ENCODE measurements at regions not wholly inside any gene's neighbourhood (a gene's known extent, or its start where the extent isn't known, plus 50 kb on each side); places are given as distances from the start of the nearest gene placed in this dataset.
A peak's percentile ranks its signal among the peaks of the same experiment; 100 is the strongest.

GRCh38 chrX:69229436-69229835 is 64.2 kb upstream of the PJA1 start:
- H3K27ac ChIP-seq (ENCODE audit: low read length), result no peak overlapping the region
- no peak overlapping the region for H3K9ac ChIP-seq (ENCODE audit: low read length)
- no peak overlapping the region for H3K4me3 ChIP-seq (ENCODE audit: low read length)
- H3K4me2 ChIP-seq (ENCODE audit: low read depth, low read length, poor library complexity, severe bottlenecking), result no peak overlapping the region
- H3K27me3 ChIP-seq (ENCODE audit: low read length), result no peaks in the 10 kb centered on the region
- DNase-seq, result no peak
- no peaks in the 10 kb centered on the region for H3K4me1 ChIP-seq (ENCODE audit: low read length)
- H3K36me3 ChIP-seq (ENCODE audit: insufficient read depth, low read length), result no peaks in the 10 kb centered on the region
- no peak overlapping the region for H2AFZ ChIP-seq (ENCODE audit: low read length)
- no peaks in the 10 kb centered on the region for H3K9me2 ChIP-seq (replicated peaks; ENCODE audit: insufficient read depth, low read length)
- no peaks in the 10 kb centered on the region for H4K20me1 ChIP-seq (ENCODE audit: insufficient read depth, low read depth, low read length)
- H3K79me2 ChIP-seq (ENCODE audit: low read length), result no peaks in the 10 kb centered on the region
- H3K9me3 ChIP-seq (ENCODE audit: low read length), result no peaks in the 10 kb centered on the region

DNA sequence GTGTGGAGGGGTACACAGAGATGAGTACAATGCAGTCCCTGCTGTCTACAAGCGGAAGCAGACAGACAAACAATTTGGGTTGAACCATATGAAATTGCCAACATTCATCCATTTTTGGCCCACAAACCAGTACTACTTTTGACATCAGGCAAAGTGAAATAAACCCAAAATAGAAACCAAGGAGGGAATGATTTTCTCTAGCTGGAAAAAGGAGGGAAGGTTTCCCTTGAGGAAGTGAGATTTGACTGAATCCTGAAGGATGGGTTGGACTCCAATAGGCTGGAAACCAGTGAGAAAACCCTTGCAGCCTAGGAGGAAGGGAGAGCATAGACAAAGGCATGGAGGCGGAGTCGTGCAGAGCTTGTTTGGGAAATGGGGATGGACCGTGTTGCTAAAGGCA is 63.5 kb upstream of the PJA1 start:
- H3K4me3 ChIP-seq (ENCODE audit: low read length), result no peak overlapping the region
- no peaks in the 10 kb centered on the region for H3K27me3 ChIP-seq (ENCODE audit: low read length)
- no peaks in the 10 kb centered on the region for H3K9me2 ChIP-seq (replicated peaks; ENCODE audit: insufficient read depth, low read length)
- H3K79me2 ChIP-seq (ENCODE audit: low read length), result no peaks in the 10 kb centered on the region
- H3K36me3 ChIP-seq (ENCODE audit: insufficient read depth, low read length), result no peaks in the 10 kb centered on the region
- no peaks in the 10 kb centered on the region for H3K9me3 ChIP-seq (ENCODE audit: low read length)
- no peak overlapping the region for H3K27ac ChIP-seq (ENCODE audit: low read length)
- H3K4me2 ChIP-seq (ENCODE audit: low read depth, low read length, poor library complexity, severe bottlenecking), result no peak overlapping the region
- H2AFZ ChIP-seq (ENCODE audit: low read length), result no peak overlapping the region
- H3K9ac ChIP-seq (ENCODE audit: low read length), result no peak overlapping the region
- H4K20me1 ChIP-seq (ENCODE audit: insufficient read depth, low read depth, low read length), result no peaks in the 10 kb centered on the region
- no peak for DNase-seq
- H3K4me1 ChIP-seq (ENCODE audit: low read length), result no peaks in the 10 kb centered on the region

DNA sequence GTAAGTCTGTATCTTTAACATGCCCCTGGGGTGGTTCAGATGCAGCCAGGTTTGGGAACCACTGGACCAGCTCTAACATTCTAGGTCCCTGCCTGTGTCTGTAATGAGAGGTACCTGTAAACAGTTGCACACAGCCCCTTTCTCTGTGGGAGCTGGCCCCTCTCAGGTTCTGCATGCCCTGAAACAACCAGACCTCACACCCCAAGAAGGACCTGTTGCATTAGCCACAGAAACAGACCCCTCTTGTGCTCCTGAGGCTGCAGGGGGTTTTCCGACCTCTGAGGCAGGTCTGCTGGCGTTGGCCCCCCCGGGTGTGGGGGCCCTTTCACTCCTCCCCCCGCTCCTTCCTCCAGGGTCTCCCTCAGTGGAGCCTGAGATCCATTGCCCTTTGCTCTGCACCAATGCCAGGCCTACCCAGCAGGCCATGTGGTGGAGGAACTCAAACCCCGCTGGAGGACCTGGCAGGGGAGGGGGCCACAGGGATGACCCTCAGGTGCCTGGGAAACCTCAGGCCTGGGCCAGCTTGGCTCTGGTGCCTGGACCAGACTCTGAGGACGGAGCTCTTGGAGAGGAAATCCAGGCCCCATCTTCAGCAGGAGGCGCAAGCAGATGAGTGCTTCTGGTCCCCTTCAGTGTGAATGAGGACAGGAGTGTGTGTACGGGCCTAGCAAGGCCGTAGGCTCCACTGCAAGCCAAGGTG is 61.4 kb upstream of the PJA1 start:
- Histone ChIP-seq H3K27ac (ENCODE audit: low read length) (no peak overlapping the region), H3K79me2 (ENCODE audit: low read length) (no peaks in the 10 kb centered on the region), H3K9ac (ENCODE audit: low read length) (no peak overlapping the region), H3K27me3 (ENCODE audit: low read length) (no peaks in the 10 kb centered on the region), H3K4me2 (ENCODE audit: low read depth, low read length, poor library complexity, severe bottlenecking) (no peak overlapping the region), H4K20me1 (ENCODE audit: insufficient read depth, low read depth, low read length) (no peaks in the 10 kb centered on the region), H3K36me3 (ENCODE audit: insufficient read depth, low read length) (no peaks in the 10 kb centered on the region), H2AFZ (ENCODE audit: low read length) (no peak overlapping the region), H3K9me3 (ENCODE audit: low read length) (no peaks in the 10 kb centered on the region), H3K9me2 (replicated peaks; ENCODE audit: insufficient read depth, low read length) (no peaks in the 10 kb centered on the region), H3K4me3 (ENCODE audit: low read length) (no peak overlapping the region), H3K4me1 (ENCODE audit: low read length) (no peaks in the 10 kb centered on the region)
- DNase-seq, result no peak

DNA sequence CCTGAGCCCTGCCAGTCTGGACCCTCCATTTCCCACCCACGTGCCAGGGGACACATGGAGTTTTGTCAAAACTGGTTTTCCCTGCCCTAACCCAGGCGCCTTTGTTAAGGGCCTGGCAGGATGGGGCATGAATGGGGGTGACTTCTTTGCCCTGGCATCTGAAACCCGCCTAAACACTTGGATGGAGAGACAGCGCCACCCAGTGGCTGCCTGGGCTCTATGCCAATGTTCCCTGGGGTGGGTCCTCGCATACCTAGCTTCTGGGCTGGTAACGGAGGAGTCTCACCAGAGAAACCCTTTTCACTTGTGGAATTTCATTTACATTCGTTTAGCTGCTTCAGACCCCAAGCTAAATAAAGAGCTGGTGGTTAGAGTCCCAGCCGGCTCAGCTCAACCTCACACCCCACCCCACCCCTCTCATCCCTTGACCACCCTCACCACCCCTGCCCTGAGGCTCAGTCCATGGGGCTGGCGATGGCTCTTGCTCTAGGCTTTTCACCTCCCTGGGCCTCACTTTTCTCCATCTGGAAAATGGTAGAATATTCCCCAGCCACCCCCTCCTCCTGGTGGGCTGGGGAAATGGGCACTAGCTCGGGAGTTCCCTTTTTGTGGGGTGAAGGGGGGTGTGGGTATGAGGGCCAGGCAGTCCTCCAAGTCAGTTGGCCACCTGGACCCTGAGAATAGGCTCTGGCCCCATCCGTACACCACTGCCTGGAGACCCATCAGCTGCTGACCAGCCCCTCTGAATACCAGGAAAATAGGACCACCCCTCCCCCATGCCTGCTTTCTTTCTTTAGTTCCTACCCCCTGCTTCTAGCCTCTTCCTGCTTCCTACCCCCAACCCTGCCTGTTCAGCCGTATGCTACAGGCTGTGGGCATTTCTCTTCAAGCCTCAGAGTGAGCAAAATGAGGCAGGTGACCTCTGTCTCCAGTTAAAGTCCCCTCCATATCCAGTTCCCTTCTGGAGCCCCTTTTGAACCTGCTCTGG is 57.1 kb upstream of the PJA1 start:
- Histone ChIP-seq H3K9ac (ENCODE audit: low read length) (no peak overlapping the region), H3K4me2 (ENCODE audit: low read depth, low read length, poor library complexity, severe bottlenecking) (no peak overlapping the region), H4K20me1 (ENCODE audit: insufficient read depth, low read depth, low read length) (no peaks in the 10 kb centered on the region), H3K4me1 (ENCODE audit: low read length) (no peaks in the 10 kb centered on the region), H3K9me3 (ENCODE audit: low read length) (no peaks in the 10 kb centered on the region), H2AFZ (ENCODE audit: low read length) (no peak overlapping the region), H3K4me3 (ENCODE audit: low read length) (no peak overlapping the region), H3K79me2 (ENCODE audit: low read length) (no peaks in the 10 kb centered on the region), H3K27ac (ENCODE audit: low read length) (no peak overlapping the region), H3K27me3 (ENCODE audit: low read length) (no peaks in the 10 kb centered on the region), H3K9me2 (replicated peaks; ENCODE audit: insufficient read depth, low read length) (no peaks in the 10 kb centered on the region), H3K36me3 (ENCODE audit: insufficient read depth, low read length) (no peaks in the 10 kb centered on the region)
- DNase-seq, result peak; percentile 91

DNA sequence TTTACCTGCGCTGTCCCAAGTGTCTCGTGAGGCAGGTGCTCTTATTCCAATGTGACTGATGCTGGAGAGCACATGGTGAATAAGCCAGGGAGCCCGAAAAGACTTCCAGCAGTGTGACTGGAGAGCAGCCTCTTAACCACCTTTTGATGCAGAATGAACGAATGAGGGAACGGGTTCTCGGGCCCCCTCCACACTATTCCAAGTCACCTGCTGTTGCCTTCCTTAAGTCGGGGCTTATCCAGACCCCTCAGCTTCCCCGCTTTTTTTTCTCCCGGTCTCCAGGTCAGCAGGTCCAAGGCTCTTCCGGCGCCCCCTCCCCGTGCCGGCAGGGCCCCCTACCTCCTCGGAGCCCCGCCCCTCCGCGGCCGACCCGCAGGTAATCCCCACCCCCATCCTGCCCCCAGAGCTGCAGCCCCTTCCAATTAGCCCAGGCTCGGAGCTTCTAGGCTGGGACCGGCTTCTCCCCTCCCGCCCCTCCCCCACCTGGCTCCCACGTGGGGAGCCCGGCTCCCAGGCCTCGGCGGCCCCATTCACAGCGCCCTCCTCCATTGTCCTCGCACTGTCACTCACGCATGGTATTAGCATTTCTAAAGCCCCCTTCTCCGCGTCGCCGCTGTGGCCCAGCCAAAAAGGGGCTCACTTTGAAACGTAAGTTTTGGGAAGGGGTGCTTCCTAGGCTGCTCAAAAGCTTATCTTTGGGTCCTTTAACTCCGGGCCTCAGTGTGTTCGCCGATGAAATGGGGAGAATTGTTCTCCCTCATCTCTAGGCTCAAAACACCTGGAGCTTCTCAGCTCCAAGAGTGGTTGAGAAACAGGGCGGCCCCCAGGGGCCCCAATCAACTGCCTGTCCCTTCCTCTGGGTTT is 56.2 kb upstream of the PJA1 start:
- no peaks in the 10 kb centered on the region for H3K4me1 ChIP-seq (ENCODE audit: low read length)
- DNase-seq, result no peak
- no peak overlapping the region for H3K4me3 ChIP-seq (ENCODE audit: low read length)
- H4K20me1 ChIP-seq (ENCODE audit: insufficient read depth, low read depth, low read length), result no peaks in the 10 kb centered on the region
- H3K36me3 ChIP-seq (ENCODE audit: insufficient read depth, low read length), result no peaks in the 10 kb centered on the region
- H3K9me3 ChIP-seq (ENCODE audit: low read length), result no peaks in the 10 kb centered on the region
- no peaks in the 10 kb centered on the region for H3K79me2 ChIP-seq (ENCODE audit: low read length)
- no peaks in the 10 kb centered on the region for H3K27me3 ChIP-seq (ENCODE audit: low read length)
- no peaks in the 10 kb centered on the region for H3K9me2 ChIP-seq (replicated peaks; ENCODE audit: insufficient read depth, low read length)
- no peak overlapping the region for H3K27ac ChIP-seq (ENCODE audit: low read length)
- no peak overlapping the region for H3K4me2 ChIP-seq (ENCODE audit: low read depth, low read length, poor library complexity, severe bottlenecking)
- H3K9ac ChIP-seq (ENCODE audit: low read length), result no peak overlapping the region
- H2AFZ ChIP-seq (ENCODE audit: low read length), result no peak overlapping the region

DNA sequence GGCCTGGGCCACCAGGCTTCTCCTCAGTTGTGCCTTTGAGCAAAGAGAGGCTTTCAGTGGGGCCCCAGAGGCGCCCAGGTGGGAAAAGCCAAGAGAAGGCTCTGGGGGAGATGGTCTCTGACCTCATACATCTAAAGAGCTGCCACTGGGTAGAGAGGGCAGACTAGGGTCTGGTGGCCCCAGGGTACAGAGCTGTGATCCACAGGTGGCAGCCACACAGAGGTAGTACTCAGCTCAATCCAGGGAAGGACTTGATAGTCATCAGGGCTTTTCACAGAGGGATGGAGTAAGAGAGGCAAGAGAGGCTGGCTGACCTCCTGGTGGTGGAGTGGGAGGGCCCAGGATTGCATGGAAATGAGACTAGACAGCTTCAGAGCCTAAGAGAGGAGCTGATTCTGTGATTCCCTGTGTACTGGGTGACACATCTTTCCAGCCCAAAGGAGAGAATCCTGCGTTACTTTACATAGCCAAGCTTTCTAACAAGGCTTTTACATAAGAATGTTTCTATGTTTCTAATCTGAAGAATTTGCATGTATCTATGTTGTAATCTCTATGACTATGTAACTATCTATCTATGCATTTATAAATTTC is 53.2 kb upstream of the PJA1 start:
- H3K27ac ChIP-seq (ENCODE audit: low read length), result no peak overlapping the region
- no peaks in the 10 kb centered on the region for H3K36me3 ChIP-seq (ENCODE audit: insufficient read depth, low read length)
- no peak overlapping the region for H3K4me3 ChIP-seq (ENCODE audit: low read length)
- H4K20me1 ChIP-seq (ENCODE audit: insufficient read depth, low read depth, low read length), result no peaks in the 10 kb centered on the region
- no peak for DNase-seq
- H3K4me2 ChIP-seq (ENCODE audit: low read depth, low read length, poor library complexity, severe bottlenecking), result no peak overlapping the region
- no peaks in the 10 kb centered on the region for H3K27me3 ChIP-seq (ENCODE audit: low read length)
- no peaks in the 10 kb centered on the region for H3K9me2 ChIP-seq (replicated peaks; ENCODE audit: insufficient read depth, low read length)
- H3K79me2 ChIP-seq (ENCODE audit: low read length), result no peaks in the 10 kb centered on the region
- no peak overlapping the region for H2AFZ ChIP-seq (ENCODE audit: low read length)
- no peak overlapping the region for H3K9ac ChIP-seq (ENCODE audit: low read length)
- no peaks in the 10 kb centered on the region for H3K9me3 ChIP-seq (ENCODE audit: low read length)
- H3K4me1 ChIP-seq (ENCODE audit: low read length), result no peaks in the 10 kb centered on the region

DNA sequence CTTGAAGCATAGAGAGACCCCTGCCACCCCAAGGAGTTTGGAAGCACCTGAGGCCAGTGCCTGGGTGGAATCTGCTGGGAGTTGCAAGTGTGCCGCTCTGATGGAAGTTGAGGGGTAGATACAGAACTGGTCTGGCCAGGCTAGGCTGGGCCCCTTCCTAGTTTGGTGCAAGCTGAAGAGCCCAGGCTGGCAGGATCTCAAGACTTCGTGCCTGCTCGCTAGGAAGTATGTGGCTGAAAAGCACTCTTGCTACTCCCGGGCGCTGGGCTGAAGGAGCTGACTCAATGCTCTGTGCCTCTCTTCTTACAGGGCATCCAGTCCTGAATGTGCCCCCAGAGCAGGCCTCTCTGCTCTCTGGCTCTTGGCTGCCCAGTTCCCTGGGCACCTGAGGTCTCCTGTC is 51.7 kb upstream of the PJA1 start:
- no peaks in the 10 kb centered on the region for H3K79me2 ChIP-seq (ENCODE audit: low read length)
- no peak overlapping the region for H3K9ac ChIP-seq (ENCODE audit: low read length)
- H3K4me3 ChIP-seq (ENCODE audit: low read length), result no peak overlapping the region
- H2AFZ ChIP-seq (ENCODE audit: low read length), result no peak overlapping the region
- no peaks in the 10 kb centered on the region for H4K20me1 ChIP-seq (ENCODE audit: insufficient read depth, low read depth, low read length)
- H3K9me2 ChIP-seq (replicated peaks; ENCODE audit: insufficient read depth, low read length), result no peaks in the 10 kb centered on the region
- H3K4me2 ChIP-seq (ENCODE audit: low read depth, low read length, poor library complexity, severe bottlenecking), result no peak overlapping the region
- H3K36me3 ChIP-seq (ENCODE audit: insufficient read depth, low read length), result no peaks in the 10 kb centered on the region
- H3K27ac ChIP-seq (ENCODE audit: low read length), result no peak overlapping the region
- DNase-seq, result no peak
- H3K9me3 ChIP-seq (ENCODE audit: low read length), result no peaks in the 10 kb centered on the region
- H3K4me1 ChIP-seq (ENCODE audit: low read length), result no peaks in the 10 kb centered on the region
- H3K27me3 ChIP-seq (ENCODE audit: low read length), result no peaks in the 10 kb centered on the region
